ACC112 (cell line): ENCODE measurements at regions not wholly inside any gene's neighbourhood (a gene's known extent, or its start where the extent isn't known, plus 50 kb on each side); places are given as distances from the start of the nearest gene placed in this dataset.
"Not testable (repeated sequence)": the region's sequence is repeated elsewhere in the genome, so short reads cannot be mapped to it uniquely, and the experiment has no call there.

Source experiments
- H2AFZ ChIP-seq: fragments of 200-600 bp; sonication (generic); one replicate; pipeline ENCODE4 v1.6.0; 2017; ENCODE audit warnings: antibody characterized with exemption, low read length; ENCODE audit not compliant: unreplicated experiment
- H3K27ac ChIP-seq: fragments of 200-600 bp; sonication (generic); 2 replicates; pipeline ENCODE4 v1.5.1; 2014; ENCODE audit warnings: low read depth, mild to moderate bottlenecking, antibody characterized with exemption, low read length, moderate library complexity
- H3K27me3 ChIP-seq: fragments of 200-600 bp; sonication (generic); 2 replicates; pipeline ENCODE4 v1.6.1; 2014; ENCODE audit warnings: mild to moderate bottlenecking, antibody characterized with exemption, low read length, moderate library complexity, mixed read lengths; ENCODE audit not compliant: insufficient read depth
- H3K36me3 ChIP-seq: fragments of 200-600 bp; sonication (generic); 2 replicates; pipeline ENCODE4 v1.6.1; 2016; ENCODE audit warnings: mild to moderate bottlenecking, antibody characterized with exemption, low read length, moderate library complexity, mixed read lengths; ENCODE audit not compliant: insufficient read depth
- H3K4me1 ChIP-seq: fragments of 200-600 bp; sonication (generic); one replicate; pipeline ENCODE4 v1.6.1; 2016; ENCODE audit warnings: low read length, mixed read lengths; ENCODE audit not compliant: insufficient read depth, unreplicated experiment, control insufficient read depth
- H3K4me3 ChIP-seq: fragments of 200-600 bp; sonication (generic); 2 replicates; pipeline ENCODE4 v1.5.1; 2014; ENCODE audit warnings: mild to moderate bottlenecking, low read depth, low read length
- H3K79me2 ChIP-seq: fragments of 200-600 bp; sonication (generic); one replicate; pipeline ENCODE4 v1.6.0; 2016; ENCODE audit warnings: low read length; ENCODE audit not compliant: control insufficient read depth, unreplicated experiment, insufficient read depth

DNA sequence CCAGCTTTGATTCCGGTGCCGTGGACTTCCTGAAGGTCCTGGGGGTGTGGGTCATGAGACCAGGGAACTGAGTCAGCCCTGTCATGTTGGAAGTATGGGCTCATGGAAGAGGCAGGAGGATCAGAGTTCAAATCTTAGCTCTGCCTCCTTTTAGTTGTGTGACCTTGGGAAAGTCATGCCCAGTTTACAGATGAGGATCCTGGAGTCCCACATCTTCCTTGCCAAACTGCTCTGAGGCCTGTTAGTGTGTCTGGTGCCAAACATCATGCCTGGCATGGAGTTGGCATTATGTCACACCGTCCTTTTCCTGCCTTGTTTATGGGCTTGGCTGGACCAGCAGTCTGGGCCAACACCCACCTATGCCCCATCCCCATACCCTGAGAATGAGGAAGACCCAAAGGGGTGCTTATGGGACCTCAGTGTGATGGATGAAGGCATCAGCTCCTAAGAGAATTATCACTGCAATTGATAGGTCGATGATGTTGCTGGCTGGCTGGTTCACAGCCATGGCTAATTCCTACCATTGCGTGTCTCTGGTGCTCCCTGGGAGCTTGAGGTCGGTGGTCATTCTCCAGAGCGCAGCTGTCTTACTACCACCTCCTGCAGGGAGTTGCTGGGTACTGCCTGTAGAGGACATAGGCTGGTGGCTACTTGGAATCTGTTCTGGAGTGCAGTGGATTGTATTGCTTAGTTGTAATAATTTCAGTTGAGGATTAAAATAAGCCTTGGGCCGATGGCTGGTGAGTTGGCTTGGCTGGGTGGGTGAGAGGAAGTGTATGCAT lies 140.5 kb upstream of the PITX1 start:
- Histone ChIP-seq H3K36me3 (no peaks in the 10 kb centered on the region), H3K4me3 (no peak overlapping the region), H3K79me2 (no peaks in the 10 kb centered on the region), H2AFZ (no peak overlapping the region), H3K27me3 (peaks cover 43% of the 10 kb centered on the region), H3K4me1 (no peaks in the 10 kb centered on the region), H3K27ac (no peak overlapping the region)

DNA sequence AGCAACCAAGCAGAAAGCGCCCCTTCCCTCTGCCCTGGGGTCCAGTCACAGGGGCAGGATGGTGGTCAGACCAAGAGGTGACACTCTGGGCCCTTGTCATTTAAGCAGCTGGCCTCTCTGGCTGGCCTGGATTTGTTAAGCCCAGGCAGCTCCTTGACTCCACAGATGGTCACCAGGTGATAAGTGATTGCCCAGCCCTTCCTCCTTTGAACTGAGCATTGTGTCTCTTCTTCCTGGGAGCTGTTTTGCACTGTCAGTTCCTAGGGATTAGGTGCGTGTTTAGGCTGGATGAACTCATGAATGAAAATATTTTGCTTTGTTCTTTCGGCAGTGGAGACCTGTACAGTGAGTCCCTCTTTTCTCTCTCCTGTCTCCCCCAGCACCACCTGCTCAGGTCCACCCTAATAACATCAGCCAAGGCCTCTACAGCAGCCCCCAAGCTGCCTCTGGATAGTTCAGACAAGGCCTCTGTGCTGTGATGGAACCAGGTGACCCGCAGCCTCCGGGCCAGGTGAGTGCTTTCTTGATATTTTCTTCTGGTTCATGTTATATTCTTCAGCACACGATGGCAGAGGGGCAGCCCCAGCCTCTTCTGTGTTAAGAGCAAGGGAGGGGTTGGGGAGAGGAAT lies 139.7 kb upstream of the PITX1 start:
- Histone ChIP-seq H3K79me2 (no peaks in the 10 kb centered on the region), H3K36me3 (no peaks in the 10 kb centered on the region), H2AFZ (no peak overlapping the region), H3K4me1 (no peaks in the 10 kb centered on the region), H3K27ac (no peak overlapping the region), H3K27me3 (peaks cover 50% of the 10 kb centered on the region), H3K4me3 (no peak overlapping the region)

DNA sequence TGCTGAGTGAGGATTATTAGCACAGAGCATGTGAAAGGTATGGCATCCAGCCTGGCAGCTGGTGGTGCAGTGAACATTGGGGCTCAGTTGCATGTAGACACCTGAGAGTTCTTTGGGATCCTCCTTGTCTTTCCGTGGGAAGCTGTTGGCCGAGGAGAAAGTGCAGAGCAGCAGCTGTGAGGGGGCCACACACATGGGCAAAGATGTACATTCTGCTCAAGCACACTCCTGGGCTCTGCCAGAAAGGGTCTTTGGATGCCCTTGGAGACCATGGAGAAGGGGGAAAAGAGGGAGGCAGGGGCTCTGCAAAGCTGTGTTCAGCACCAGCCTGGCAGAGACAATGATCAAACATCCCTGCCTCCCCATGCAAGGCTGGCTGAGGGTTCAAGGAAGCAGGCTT lies 138.7 kb upstream of the PITX1 start:
- H3K79me2 ChIP-seq = no peaks in the 10 kb centered on the region
- H3K4me3 ChIP-seq = no peak overlapping the region
- H3K4me1 ChIP-seq = no peaks in the 10 kb centered on the region
- no peaks in the 10 kb centered on the region for H3K36me3 ChIP-seq
- peaks cover 60% of the 10 kb centered on the region for H3K27me3 ChIP-seq
- no peak overlapping the region for H3K27ac ChIP-seq
- H2AFZ ChIP-seq = no peak overlapping the region

DNA sequence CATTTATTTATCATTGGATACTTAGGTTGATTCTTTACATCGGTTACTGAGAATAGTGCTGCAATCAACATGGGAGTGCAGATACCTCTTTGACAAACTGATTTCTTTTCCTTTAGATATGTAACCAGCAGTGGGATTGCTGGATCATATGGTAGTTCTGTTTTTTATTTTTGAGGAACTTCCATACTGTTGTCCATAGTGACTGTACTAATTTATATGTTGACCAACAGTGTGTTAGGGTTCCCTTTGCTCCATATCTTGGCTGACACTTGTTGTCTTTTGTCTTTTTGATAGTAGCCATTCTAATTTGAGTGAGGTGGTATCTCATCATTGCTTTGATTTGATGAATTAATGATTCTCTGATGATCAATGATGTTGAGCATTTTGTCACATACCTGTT lies 137.3 kb upstream of the PITX1 start:
- no peak overlapping the region for H3K27ac ChIP-seq
- H3K4me1 ChIP-seq = no peaks in the 10 kb centered on the region
- H3K36me3 ChIP-seq = no peaks in the 10 kb centered on the region
- no peaks in the 10 kb centered on the region for H3K79me2 ChIP-seq
- H3K4me3 ChIP-seq = no peak overlapping the region
- peaks cover 67% of the 10 kb centered on the region for H3K27me3 ChIP-seq
- H2AFZ ChIP-seq = no peak overlapping the region

DNA sequence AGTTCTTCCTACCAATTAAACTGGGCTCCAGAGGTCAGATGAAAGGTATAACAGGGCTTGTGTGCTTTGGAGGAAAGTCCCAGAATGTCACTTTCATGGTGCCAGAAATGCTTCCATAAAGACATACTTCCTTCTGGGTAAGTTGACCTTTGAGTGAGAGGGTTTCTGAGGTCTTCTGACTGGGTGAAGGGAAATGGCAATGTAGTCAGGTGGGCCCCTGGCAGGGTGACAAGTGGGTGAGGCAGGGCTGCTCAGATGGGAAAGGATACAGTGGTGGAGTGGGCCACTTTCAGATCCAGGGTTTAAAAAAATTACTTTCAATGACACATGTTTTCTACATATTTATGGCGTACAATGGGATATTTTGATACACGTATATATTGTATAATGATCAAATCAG lies 136.5 kb upstream of the PITX1 start:
- Histone ChIP-seq H3K27ac (no peak overlapping the region), H3K27me3 (peaks cover 73% of the 10 kb centered on the region), H3K4me1 (no peaks in the 10 kb centered on the region)

DNA sequence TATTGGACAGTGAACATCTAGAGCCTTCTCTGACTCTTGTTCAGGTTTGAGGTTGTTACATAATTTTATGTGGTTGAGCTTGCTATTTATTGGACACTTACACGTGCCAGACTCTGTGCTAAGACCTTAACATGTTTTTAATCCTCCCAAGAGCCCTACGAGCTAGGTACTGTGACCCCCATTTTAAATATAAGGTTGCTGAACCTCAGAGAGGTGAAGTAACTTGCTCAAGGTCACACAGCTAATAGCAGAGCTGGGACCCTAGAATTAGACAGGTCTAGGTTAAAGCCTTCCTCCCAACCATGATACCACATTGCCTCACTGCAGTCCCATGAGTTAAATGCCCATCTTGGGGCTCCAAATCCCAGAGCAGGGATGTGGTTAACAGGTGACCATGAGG lies 135.7 kb upstream of the PITX1 start:
- H3K79me2 ChIP-seq = no peaks in the 10 kb centered on the region
- no peak overlapping the region for H3K27ac ChIP-seq
- no peaks in the 10 kb centered on the region for H3K4me1 ChIP-seq
- H3K36me3 ChIP-seq = no peaks in the 10 kb centered on the region
- H2AFZ ChIP-seq = no peak overlapping the region
- H3K27me3 ChIP-seq = peaks cover 73% of the 10 kb centered on the region
- no peak overlapping the region for H3K4me3 ChIP-seq

More for the DNA sequence above, 136.5 kb upstream of the PITX1 start:
- Histone ChIP-seq H3K36me3 (no peaks in the 10 kb centered on the region), H3K79me2 (no peaks in the 10 kb centered on the region), H3K4me3 (no peak overlapping the region), H2AFZ (no peak overlapping the region)

DNA sequence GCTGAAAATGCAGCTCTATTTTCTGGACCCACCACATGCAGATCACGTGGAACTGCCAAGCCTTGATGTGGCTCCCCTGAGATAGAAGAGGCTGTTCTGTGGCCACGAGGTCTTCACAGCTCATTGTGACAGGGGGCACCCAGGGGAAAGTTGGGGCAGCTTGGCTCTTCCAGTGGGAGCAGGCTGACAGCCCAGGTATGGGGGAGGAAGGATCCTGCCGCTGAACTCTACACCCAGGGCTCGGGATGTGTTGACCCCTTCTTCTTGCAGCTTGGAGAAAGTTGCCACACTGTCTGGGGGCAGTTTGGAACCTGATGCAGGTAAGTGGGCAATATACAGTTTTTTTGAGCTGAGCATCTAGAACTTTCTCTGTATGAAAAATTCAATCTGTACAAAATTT lies 133.6 kb upstream of the PITX1 start:
- Histone ChIP-seq H3K36me3 (no peaks in the 10 kb centered on the region), H3K27me3 (peaks cover 72% of the 10 kb centered on the region), H3K4me3 (no peak overlapping the region), H3K4me1 (no peaks in the 10 kb centered on the region), H3K27ac (no peak overlapping the region), H3K79me2 (no peaks in the 10 kb centered on the region), H2AFZ (no peak overlapping the region)

DNA sequence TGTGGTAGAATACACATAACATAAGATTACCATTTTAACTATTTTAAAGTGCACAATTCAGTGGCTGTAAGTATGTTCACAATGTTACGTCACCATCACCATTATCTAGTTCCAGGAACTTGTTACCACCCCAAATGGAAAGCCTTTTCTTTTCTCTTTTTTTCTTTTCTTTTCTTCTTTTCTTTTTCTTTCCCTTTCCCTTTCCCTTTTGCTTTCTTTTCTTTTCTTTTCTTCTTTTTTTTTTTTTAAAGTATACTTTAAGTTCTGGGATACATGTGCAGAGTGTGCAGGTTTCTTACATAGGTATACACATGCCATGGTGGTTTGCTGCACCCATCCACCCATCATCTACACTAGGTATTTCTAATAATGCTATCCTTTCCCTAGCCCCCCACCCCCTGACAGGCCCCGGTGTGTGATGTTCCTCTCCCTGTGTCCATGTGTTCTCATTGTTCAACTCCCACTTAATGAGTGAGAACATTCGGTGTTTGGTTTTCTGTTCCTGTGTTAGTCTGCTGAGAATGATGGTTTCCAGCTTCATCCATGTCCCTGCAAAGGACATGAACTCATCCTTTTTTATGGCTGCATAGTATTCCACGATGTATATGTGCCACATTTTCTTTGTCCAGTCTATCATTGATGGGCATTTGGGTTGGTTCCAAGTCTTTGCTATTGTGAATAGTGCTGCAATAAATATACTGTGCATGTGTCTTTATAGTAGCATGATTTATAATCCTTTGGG lies 131.0 kb upstream of the PITX1 start:
- H3K4me1 ChIP-seq, H3K36me3 ChIP-seq, H3K79me2 ChIP-seq, H2AFZ ChIP-seq, H3K4me3 ChIP-seq, H3K27ac ChIP-seq: not testable (repeated sequence)
- peaks cover 67% of the 10 kb centered on the region for H3K27me3 ChIP-seq

DNA sequence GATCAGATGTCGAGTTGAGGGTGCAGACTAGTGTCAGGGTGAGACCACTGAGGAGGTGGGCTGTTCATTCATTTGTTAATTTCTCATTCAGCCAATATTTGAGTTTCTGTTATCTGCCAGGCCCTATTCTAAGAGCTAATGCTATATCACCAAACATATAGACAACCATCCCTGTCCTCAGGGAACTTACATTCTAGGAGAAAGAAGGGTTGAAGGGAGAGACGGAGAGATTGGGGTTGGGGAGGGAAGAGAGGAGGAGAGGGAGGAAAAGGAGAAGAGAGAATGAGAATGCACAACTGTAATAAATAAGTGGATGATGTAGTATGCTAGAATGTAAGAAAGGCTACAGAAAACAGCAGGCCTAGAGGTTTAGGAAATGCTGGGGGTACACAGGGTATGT lies 129.9 kb upstream of the PITX1 start:
- Histone ChIP-seq H3K79me2 (no peaks in the 10 kb centered on the region), H3K36me3 (no peaks in the 10 kb centered on the region), H3K27ac (no peak overlapping the region), H3K27me3 (peaks cover 64% of the 10 kb centered on the region), H3K4me3 (no peak overlapping the region), H3K4me1 (no peaks in the 10 kb centered on the region), H2AFZ (no peak overlapping the region)

DNA sequence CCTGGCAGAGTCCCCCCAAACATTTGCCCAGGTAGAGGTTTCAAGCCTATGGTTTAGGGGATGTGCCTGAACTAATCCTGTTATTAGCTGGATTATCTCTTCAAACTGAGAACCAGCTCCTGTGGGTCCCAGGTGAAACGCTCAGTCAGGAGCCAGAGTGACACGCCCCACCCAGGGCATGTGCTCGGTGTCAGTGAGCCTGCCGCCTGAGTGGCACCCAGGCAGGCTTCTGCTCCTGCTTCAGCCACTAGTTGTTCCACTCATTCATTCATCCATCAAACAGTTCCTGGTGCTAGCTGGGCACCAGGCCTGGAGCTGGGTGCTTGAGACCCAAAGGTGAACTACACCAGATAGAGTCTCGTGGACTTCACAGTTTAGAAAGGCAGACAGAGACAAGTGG lies 129.4 kb upstream of the PITX1 start:
- Histone ChIP-seq H3K27ac (no peak overlapping the region), H3K27me3 (peaks cover 63% of the 10 kb centered on the region), H2AFZ (no peak overlapping the region), H3K79me2 (no peaks in the 10 kb centered on the region), H3K4me3 (no peak overlapping the region), H3K4me1 (no peaks in the 10 kb centered on the region), H3K36me3 (no peaks in the 10 kb centered on the region)
